ENCODE measurements at regions not wholly inside any gene's neighbourhood (a gene's known extent, or its start where the extent isn't known, plus 50 kb on each side); places are given as distances from the start of the nearest gene placed in this dataset.

DNA sequence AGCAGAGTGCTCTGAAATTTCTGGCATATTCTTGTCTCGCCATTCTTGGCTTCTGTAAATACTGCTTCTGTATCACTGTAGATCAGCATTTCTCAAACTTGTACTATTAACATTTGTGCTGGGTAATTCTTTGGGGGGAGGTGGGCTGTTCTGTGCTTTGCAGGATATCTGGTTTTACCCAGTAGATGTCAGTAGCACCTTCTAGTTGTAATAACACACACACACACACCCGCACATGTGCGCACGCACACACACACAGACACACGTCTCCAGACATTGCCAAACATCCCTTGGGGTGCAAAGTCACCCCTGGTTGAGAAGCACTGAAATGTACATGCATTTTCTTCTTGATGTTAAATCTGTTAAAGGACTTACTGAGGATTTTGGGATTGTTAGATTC, 304.1 kb downstream of the MAT2B start:
- Histone ChIP-seq H3K9me3 (no peaks in the 10 kb centered on the region), H3K4me3 (no peak overlapping the region), H3K27me3 (no peaks in the 10 kb centered on the region), H3K36me3 (no peaks in the 10 kb centered on the region), H3K27ac (no peak overlapping the region), H3K4me1 (no peaks in the 10 kb centered on the region)
- WGBS, 2 donors = 47 to 66% methylated on average over 5 of the region's 5 CpGs
- FAIRE-seq = no peak
- TF ChIP-seq, protein P1, sequence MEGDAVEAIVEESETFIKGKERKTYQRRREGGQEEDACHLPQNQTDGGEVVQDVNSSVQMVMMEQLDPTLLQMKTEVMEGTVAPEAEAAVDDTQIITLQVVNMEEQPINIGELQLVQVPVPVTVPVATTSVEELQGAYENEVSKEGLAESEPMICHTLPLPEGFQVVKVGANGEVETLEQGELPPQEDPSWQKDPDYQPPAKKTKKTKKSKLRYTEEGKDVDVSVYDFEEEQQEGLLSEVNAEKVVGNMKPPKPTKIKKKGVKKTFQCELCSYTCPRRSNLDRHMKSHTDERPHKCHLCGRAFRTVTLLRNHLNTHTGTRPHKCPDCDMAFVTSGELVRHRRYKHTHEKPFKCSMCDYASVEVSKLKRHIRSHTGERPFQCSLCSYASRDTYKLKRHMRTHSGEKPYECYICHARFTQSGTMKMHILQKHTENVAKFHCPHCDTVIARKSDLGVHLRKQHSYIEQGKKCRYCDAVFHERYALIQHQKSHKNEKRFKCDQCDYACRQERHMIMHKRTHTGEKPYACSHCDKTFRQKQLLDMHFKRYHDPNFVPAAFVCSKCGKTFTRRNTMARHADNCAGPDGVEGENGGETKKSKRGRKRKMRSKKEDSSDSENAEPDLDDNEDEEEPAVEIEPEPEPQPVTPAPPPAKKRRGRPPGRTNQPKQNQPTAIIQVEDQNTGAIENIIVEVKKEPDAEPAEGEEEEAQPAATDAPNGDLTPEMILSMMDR (IDR thresholded peaks at IDR 0.05) = no peak
- intact Hi-C loops (cut with DNase I) = no loop called here
- no peak for DNase-seq
- ATAC-seq = no peak

GRCh38 chr5:163813900-163814299, 308.5 kb downstream of the MAT2B start:
- TF ChIP-seq, protein P1 (IDR thresholded peaks at IDR 0.05) = no peak
- 50 to 56% methylated on average over 5 of the region's 5 CpGs for WGBS, 2 donors
- no peaks in the 10 kb centered on the region for H3K4me1 ChIP-seq
- intact Hi-C loops (cut with DNase I) = no loop called here
- H3K27me3 ChIP-seq = no peaks in the 10 kb centered on the region
- H3K9me3 ChIP-seq = no peaks in the 10 kb centered on the region
- DNase-seq = no peak
- H3K36me3 ChIP-seq = no peaks in the 10 kb centered on the region
- H3K27ac ChIP-seq = no peak overlapping the region
- no peak for FAIRE-seq
- no peak for ATAC-seq
- H3K4me3 ChIP-seq = no peak overlapping the region

GRCh38 chr5:163815240-163815791, 309.9 kb downstream of the MAT2B start:
- intact Hi-C loops (cut with DNase I) = no loop called here
- no peaks in the 10 kb centered on the region for H3K9me3 ChIP-seq
- TF ChIP-seq, protein P1 (IDR thresholded peaks at IDR 0.05) = no peak
- DNase-seq = no peak
- no peak overlapping the region for H3K4me3 ChIP-seq
- no peaks in the 10 kb centered on the region for H3K4me1 ChIP-seq
- no peak for ATAC-seq
- H3K36me3 ChIP-seq = no peaks in the 10 kb centered on the region
- no peaks in the 10 kb centered on the region for H3K27me3 ChIP-seq
- H3K27ac ChIP-seq = no peak overlapping the region
- no peak for FAIRE-seq

- Histone ChIP-seq H3K4me3 (no peak overlapping the region), H3K9me3 (no peaks in the 10 kb centered on the region), H3K27me3 (no peaks in the 10 kb centered on the region), H3K27ac (no peak overlapping the region), H3K36me3 (no peaks in the 10 kb centered on the region), H3K4me1 (no peaks in the 10 kb centered on the region)
- ATAC-seq (no peak), DNase-seq (no peak), FAIRE-seq (no peak)
- intact Hi-C loops (cut with DNase I) = no loop called here
- TF ChIP-seq, protein P1 (IDR thresholded peaks at IDR 0.05) = no peak
- WGBS, 2 donors = 63 to 72% methylated on average over 1 of the region's 1 CpG
These were observed 315.7 kb downstream of the MAT2B start for GRCh38 chr5:163821142-163821541.

DNA sequence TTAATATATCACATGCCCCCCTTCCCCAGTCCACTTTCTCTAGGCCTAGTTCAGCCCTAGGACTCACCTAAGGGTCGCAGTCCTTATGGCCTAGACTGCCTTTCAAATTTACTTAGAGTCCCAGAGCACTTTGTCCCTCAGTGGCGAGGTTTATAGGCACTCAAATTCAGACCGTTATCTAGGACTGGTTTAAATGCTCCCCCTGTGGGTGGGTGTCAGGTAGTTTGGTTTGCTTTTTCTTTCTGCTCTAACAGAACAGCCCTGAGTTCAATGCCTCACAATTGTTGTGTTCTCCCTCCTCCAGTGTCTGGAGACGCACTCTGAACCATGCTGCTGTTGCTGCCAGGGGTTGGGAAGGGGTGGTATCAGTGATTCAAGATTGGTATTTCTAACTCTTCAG, 317.1 kb downstream of the MAT2B start:
- DNase-seq (no peak), ATAC-seq (no peak), FAIRE-seq (no peak)
- H3K36me3 ChIP-seq = no peaks in the 10 kb centered on the region
- TF ChIP-seq, protein P1 (IDR thresholded peaks at IDR 0.05) = no peak
- no peaks in the 10 kb centered on the region for H3K9me3 ChIP-seq
- intact Hi-C loops (cut with DNase I) = no loop called here
- 57 to 61% methylated on average over 4 of the region's 4 CpGs for WGBS, 2 donors
- no peaks in the 10 kb centered on the region for H3K27me3 ChIP-seq
- no peak overlapping the region for H3K4me3 ChIP-seq
- H3K27ac ChIP-seq = no peak overlapping the region
- H3K4me1 ChIP-seq = no peaks in the 10 kb centered on the region

Measured in pancreas (tissue), 10 donors.